Thymus (tissue), 11 donors: ENCODE measurements at regions not wholly inside any gene's neighbourhood (a gene's known extent, or its start where the extent isn't known, plus 50 kb on each side); places are given as distances from the start of the nearest gene placed in this dataset.
"Not testable (repeated sequence)": the region's sequence is repeated elsewhere in the genome, so short reads cannot be mapped to it uniquely, and the experiment has no call there.

Experiments used
- DNase-seq, 9 donors: peaks; one replicate each; pipeline ENCODE4 v3.0.0-alpha.2; 2013; ENCODE audit warnings: low spot score in 9 of 9, low read depth in 6 of 9, missing footprints in 1 of 9
- H3K27ac ChIP-seq, 2 donors: one replicate each; pipeline ENCODE4 v1.5.1; 2013; ENCODE audit warnings: control low read depth in 1 of 2, low read depth in 1 of 2, low read length in 1 of 2, mild to moderate bottlenecking in 1 of 2, moderate library complexity in 1 of 2
- H3K27me3 ChIP-seq, 2 donors: one replicate each; pipeline ENCODE4 v1.5.1; 2013; ENCODE audit warnings: low read length in 1 of 2; ENCODE audit not compliant: control insufficient read depth in 2 of 2, insufficient read depth in 1 of 2
- H3K36me3 ChIP-seq, 2 donors: one replicate each; pipeline ENCODE4 v1.5.1; 2013; ENCODE audit warnings: low read length in 1 of 2, mild to moderate bottlenecking in 1 of 2, moderate library complexity in 1 of 2; ENCODE audit not compliant: control insufficient read depth in 2 of 2, insufficient read depth in 2 of 2
- H3K4me1 ChIP-seq, 2 donors: one replicate each; pipeline ENCODE4 v1.5.1; 2013; ENCODE audit warnings: low read length in 2 of 2; ENCODE audit not compliant: control insufficient read depth in 2 of 2, insufficient read depth in 2 of 2
- H3K4me3 ChIP-seq, 2 donors: one replicate each; pipeline ENCODE4 v1.5.1; 2013; ENCODE audit warnings: low read length in 2 of 2, control low read depth in 1 of 2, mild to moderate bottlenecking in 1 of 2
- H3K9me3 ChIP-seq, 2 donors: one replicate each; pipeline ENCODE4 v1.5.1; 2013; ENCODE audit warnings: low read length in 1 of 2, mild to moderate bottlenecking in 1 of 2; ENCODE audit not compliant: control insufficient read depth in 2 of 2, insufficient read depth in 1 of 2
- WGBS: extraction: QIAGEN DNeasy Blood & Tissue Kit; methylation state at CpG from one replicate; pipeline ENCODE4 v1.1.7; 2013; 5-methylcytosine and 5-hydroxymethylcytosine counted together
- donor health status: healthy.

- WGBS: 100% methylated on average over 1 of the region's 1 CpG
- Histone ChIP-seq H3K27ac (no peak overlapping the region), H3K9me3 (peaks cover 0 to 9% of the 10 kb centered on the region in 2 donors), H3K4me3 (no peak overlapping the region), H3K36me3 (no peaks in the 10 kb centered on the region), H3K4me1 (no peaks in the 10 kb centered on the region), H3K27me3 (no peaks in the 10 kb centered on the region)
- no peak for DNase-seq
Observed at GRCh38 chr10:32217216-32217615, 129.7 kb downstream of the EPC1 start.

DNA sequence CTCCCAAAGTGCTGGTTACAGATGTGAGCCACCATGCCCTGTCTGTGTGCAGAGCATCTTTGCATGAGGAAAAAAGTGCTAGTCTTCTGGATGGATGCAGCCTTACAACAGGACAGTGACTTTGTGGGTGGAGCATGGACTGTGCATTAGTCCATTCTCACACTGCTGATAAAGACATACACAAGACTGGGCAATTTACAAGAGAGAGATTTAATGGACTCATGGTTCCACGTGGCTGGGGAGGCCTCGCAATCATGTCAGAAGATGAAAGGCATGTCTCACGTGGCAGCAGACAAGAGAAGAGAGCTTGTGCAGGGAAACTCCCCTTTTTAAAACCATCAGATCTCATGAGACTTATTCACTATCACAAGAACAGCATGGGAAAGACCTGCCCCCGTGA, 133.1 kb downstream of the EPC1 start:
- DNase-seq, H3K9me3 ChIP-seq, H3K4me3 ChIP-seq, H3K27me3 ChIP-seq, H3K27ac ChIP-seq, H3K36me3 ChIP-seq, H3K4me1 ChIP-seq: not testable (repeated sequence)
- 79% methylated on average over 4 of the region's 4 CpGs for WGBS

DNA sequence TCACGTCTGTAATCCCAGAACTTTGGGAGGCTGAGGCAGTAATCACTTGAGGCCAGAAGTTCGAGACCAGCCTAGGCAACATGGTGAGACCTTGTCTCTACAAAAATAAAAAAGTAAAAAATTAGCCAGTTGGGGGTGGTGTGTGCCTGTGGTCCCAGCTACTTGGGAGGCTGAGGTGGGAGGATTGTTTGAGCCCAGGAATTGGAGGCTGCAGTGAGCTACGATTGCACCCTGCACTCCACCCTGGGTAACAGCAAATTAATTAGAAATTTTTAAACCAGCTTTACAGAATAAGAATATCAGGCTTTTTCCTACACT, 136.0 kb downstream of the EPC1 start:
- H3K27ac ChIP-seq: no peak overlapping the region
- H3K9me3 ChIP-seq: no peaks in the 10 kb centered on the region
- no peak for DNase-seq
- no peaks in the 10 kb centered on the region for H3K27me3 ChIP-seq
- no peaks in the 10 kb centered on the region for H3K4me1 ChIP-seq
- WGBS: 74% methylated on average over 3 of the region's 3 CpGs
- no peak overlapping the region for H3K4me3 ChIP-seq
- H3K36me3 ChIP-seq: no peaks in the 10 kb centered on the region

- Histone ChIP-seq H3K27me3 (no peaks in the 10 kb centered on the region), H3K36me3 (no peaks in the 10 kb centered on the region), H3K9me3 (no peaks in the 10 kb centered on the region), H3K27ac (no peak overlapping the region), H3K4me1 (no peaks in the 10 kb centered on the region), H3K4me3 (no peak overlapping the region)
- 74% methylated on average over 18 of the region's 18 CpGs for WGBS
- DNase-seq: no peak
Observed at GRCh38 chr10:32210306-32211045, 136.5 kb downstream of the EPC1 start.

- H3K27ac ChIP-seq, H3K36me3 ChIP-seq, H3K4me3 ChIP-seq, H3K27me3 ChIP-seq, H3K4me1 ChIP-seq, DNase-seq, H3K9me3 ChIP-seq: not testable (repeated sequence)
- WGBS: 87% methylated on average over 7 of the region's 7 CpGs
Observed at GRCh38 chr10:32208005-32208404, 139.0 kb downstream of the EPC1 start.

DNA sequence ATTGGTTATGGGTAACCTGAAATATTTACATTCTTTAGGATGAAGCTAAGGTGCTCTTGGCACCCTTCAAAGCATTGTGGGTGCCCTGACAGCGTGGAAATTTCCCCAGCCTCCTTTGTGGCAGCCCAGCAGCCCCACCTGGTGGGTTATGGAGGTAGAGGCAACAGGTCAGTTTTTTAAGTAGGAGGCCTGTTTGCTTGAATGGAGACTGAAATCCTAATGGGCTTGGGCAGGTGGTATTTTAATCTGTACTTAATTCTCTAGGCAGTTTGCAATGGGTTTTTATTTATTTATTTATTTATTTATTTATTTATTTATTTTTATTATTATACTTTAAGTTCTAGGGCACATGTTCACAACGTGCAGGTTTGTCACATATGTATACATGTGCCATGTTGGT, 139.4 kb downstream of the EPC1 start:
- Histone ChIP-seq H3K36me3 (no peaks in the 10 kb centered on the region), H3K27me3 (no peaks in the 10 kb centered on the region), H3K9me3 (no peaks in the 10 kb centered on the region), H3K4me3 (no peak overlapping the region), H3K4me1 (no peaks in the 10 kb centered on the region), H3K27ac (no peak overlapping the region)
- WGBS: 63% methylated on average over 2 of the region's 2 CpGs
- DNase-seq: peak in 7 of 9 donors; percentile 20 to 62 (median 35)

DNA sequence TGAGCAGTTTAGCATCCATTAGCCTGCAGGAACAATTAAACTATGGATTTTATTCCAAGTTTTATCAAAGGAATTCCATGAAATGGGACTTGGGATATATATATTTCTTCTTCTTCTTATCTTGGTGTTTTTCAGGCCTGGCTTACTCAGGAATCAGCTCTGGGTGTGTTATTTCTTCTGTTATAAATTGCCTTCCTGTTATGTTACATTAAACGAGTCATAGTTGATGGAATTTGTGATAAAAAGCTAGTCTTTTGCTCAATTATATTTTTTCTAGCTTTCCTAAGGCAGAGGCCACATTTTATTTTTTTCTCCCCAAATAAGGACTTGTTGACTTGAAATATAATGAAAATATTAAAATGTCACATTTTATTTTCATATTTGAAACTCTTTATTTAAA, 141.3 kb downstream of the EPC1 start:
- H3K9me3 ChIP-seq: no peaks in the 10 kb centered on the region
- H3K4me1 ChIP-seq: no peaks in the 10 kb centered on the region
- H3K4me3 ChIP-seq: no peak overlapping the region
- 17% methylated on average over 1 of the region's 1 CpG for WGBS
- no peaks in the 10 kb centered on the region for H3K27me3 ChIP-seq
- no peak overlapping the region for H3K27ac ChIP-seq
- no peaks in the 10 kb centered on the region for H3K36me3 ChIP-seq
- no peak for DNase-seq

GRCh38 chr10:32204606-32205005, 142.4 kb downstream of the EPC1 start:
- no peaks in the 10 kb centered on the region for H3K36me3 ChIP-seq
- no peak overlapping the region for H3K4me3 ChIP-seq
- H3K4me1 ChIP-seq: no peaks in the 10 kb centered on the region
- no peaks in the 10 kb centered on the region for H3K27me3 ChIP-seq
- H3K27ac ChIP-seq: no peak overlapping the region
- DNase-seq: no peak
- WGBS: 92% methylated on average over 2 of the region's 2 CpGs
- no peaks in the 10 kb centered on the region for H3K9me3 ChIP-seq

DNA sequence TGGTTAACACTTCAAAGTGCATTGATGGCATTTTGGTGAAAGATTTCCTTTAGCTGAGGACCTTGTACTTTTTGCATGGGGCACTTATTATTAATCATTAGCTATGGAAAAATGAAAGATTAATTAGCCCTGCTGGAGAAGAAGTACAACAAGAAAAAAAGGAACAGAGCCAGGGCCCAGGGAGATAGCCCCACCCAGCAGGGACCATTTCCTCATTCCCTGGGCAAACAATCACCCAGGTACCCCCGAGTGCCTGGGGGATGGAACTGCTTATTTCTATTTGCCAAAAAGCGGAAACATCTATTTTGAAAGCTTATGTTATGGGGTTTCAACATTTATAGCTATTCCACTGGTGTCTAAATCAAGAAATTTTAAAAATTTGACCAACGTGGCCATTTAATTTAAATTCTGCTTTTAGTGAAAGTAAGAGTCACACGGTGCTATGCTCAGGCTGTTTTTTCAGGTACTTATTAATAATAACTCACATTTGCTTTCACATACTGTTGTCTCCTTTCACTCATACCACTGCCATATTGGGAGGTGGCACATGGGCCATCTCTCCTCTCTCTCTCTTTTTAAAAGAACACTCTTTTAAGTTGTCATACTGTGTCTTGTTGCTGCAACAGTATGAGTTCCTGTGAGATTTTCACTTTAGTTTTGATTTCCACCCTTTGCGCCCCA, 143.6 kb upstream of the KIF5B start:
- H3K27ac ChIP-seq: no peak overlapping the region
- DNase-seq: no peak
- WGBS: 73% methylated on average over 5 of the region's 5 CpGs

More for the DNA sequence above, 143.6 kb upstream of the KIF5B start:
- Histone ChIP-seq H3K4me3 (no peak overlapping the region), H3K36me3 (no peaks in the 10 kb centered on the region), H3K9me3 (no peaks in the 10 kb centered on the region), H3K27me3 (no peaks in the 10 kb centered on the region), H3K4me1 (no peaks in the 10 kb centered on the region)
